Upper lobe of left lung (tissue), 6 donors: ENCODE measurements at regions not wholly inside any gene's neighbourhood (a gene's known extent, or its start where the extent isn't known, plus 50 kb on each side); places are given as distances from the start of the nearest gene placed in this dataset.

Source experiments
- ATAC-seq, 2 donors: fragments of 200-7000 bp; cut with Tn5 transposase; one replicate each; pipeline ENCODE4 v1.9.1; 2022; ENCODE audit warnings: mild to moderate bottlenecking in 2 of 2, moderate library complexity in 2 of 2; ENCODE audit not compliant: low FRiP score in 2 of 2
- DNase-seq, 2 donors: peaks; one replicate each; pipeline ENCODE4 v3.0.0-alpha.2; 2019 to 2020
- H3K27ac ChIP-seq, 4 donors: fragments of 200-600 bp; sonication (generic); one replicate each; pipeline ENCODE4 v1.5.1; 2016 to 2019
- H3K27me3 ChIP-seq, 4 donors: fragments of 200-600 bp; sonication (generic); one replicate each; pipeline ENCODE4 v1.5.1; 2017 to 2019
- H3K36me3 ChIP-seq, 4 donors: fragments of 200-600 bp; sonication (generic); one replicate each; pipeline ENCODE4 v1.5.1; 2016 to 2019
- H3K4me1 ChIP-seq, 4 donors: fragments of 200-600 bp; sonication (generic); one replicate each; pipeline ENCODE4 v1.5.1; 2018 to 2019
- H3K4me3 ChIP-seq, 4 donors: fragments of 200-600 bp; sonication (generic); one replicate each; pipeline ENCODE4 v1.5.1; 2017 to 2019; ENCODE audit warnings: mild to moderate bottlenecking in 2 of 4, moderate library complexity in 1 of 4
- H3K9me3 ChIP-seq, 4 donors: fragments of 200-600 bp; sonication (generic); one replicate each; pipeline ENCODE4 v1.5.1; 2018 to 2019
- CTCF ChIP-seq, 6 experiments: fragments of 450-650 bp in 4 of 6; fragments of 200-600 bp in 2 of 6; sonication (generic) in 2 of 6; IDR thresholded peaks; one replicate each; pipeline ENCODE4 v1.5.1; 2016 to 2019; ENCODE audit warnings: antibody characterized with exemption in 6 of 6
- EP300 ChIP-seq, 4 donors: sonication (generic); formaldehyde crosslinking; IDR thresholded peaks; one replicate each; pipeline ENCODE4 v1.5.1; 2017; ENCODE audit warnings: antibody characterized with exemption in 4 of 4, control low read depth in 2 of 4
- POLR2A ChIP-seq, 4 donors: fragments of 450-650 bp; IDR thresholded peaks; one replicate each; pipeline ENCODE4 v1.5.1; 2016 to 2017; ENCODE audit warnings: antibody characterized with exemption in 4 of 4, mild to moderate bottlenecking in 2 of 4
- POLR2AphosphoS5 ChIP-seq, 2 donors: sonication (generic); formaldehyde crosslinking; IDR thresholded peaks; one replicate each; pipeline ENCODE4 v1.5.1; 2017; ENCODE audit warnings: antibody characterized with exemption in 2 of 2
- WGBS, 2 donors: methylation state at CpG; one replicate each; pipeline ENCODE4 v1.1.5; 2017 to 2018; 5-methylcytosine and 5-hydroxymethylcytosine counted together
- donor health status: DM: no; HTN: no; CAD: no; lungs with moderate emphysema.
- donor health status: DM: no; HTN: yes; CAD: no; lungs with severe emphysema.

GRCh38 chr4:67380154-67380553, 165.1 kb downstream of the CENPC start:
- no peak for ATAC-seq
- H3K4me1 ChIP-seq: no peaks in the 10 kb centered on the region
- H3K36me3 ChIP-seq: no peaks in the 10 kb centered on the region
- no peaks in the 10 kb centered on the region for H3K27me3 ChIP-seq
- 85 to 92% methylated on average over 10 to 16 of the region's 16 CpGs for WGBS, 2 donors
- DNase-seq: peak in 1 of 2 donors; percentile 50
- no peak for TF ChIP-seq POLR2A (IDR thresholded peaks at IDR 0.05)
- TF ChIP-seq POLR2AphosphoS5 (IDR thresholded peaks at IDR 0.05): no peak
- no peak for TF ChIP-seq CTCF (IDR thresholded peaks at IDR 0.05)
- no peak for TF ChIP-seq EP300 (IDR thresholded peaks at IDR 0.05)
- H3K4me3 ChIP-seq: no peak overlapping the region
- H3K27ac ChIP-seq: no peak overlapping the region
- H3K9me3 ChIP-seq: peaks cover 0 to 3% (median 0%) of the 10 kb centered on the region in 4 donors

GRCh38 chr4:67375291-67375690, 170.0 kb downstream of the CENPC start:
- no peaks in the 10 kb centered on the region for H3K36me3 ChIP-seq
- WGBS, 2 donors: 82 to 84% methylated on average over 3 of the region's 3 CpGs
- ATAC-seq (no peak), DNase-seq (no peak)
- no peak overlapping the region for H3K27ac ChIP-seq
- H3K4me1 ChIP-seq: no peaks in the 10 kb centered on the region
- H3K27me3 ChIP-seq: no peaks in the 10 kb centered on the region
- H3K9me3 ChIP-seq: no peaks in the 10 kb centered on the region
- H3K4me3 ChIP-seq: no peak overlapping the region
- no peak for TF ChIP-seq POLR2AphosphoS5 (IDR thresholded peaks at IDR 0.05)
- TF ChIP-seq CTCF (IDR thresholded peaks at IDR 0.05): no peak
- no peak for TF ChIP-seq POLR2A (IDR thresholded peaks at IDR 0.05)
- TF ChIP-seq EP300 (IDR thresholded peaks at IDR 0.05): no peak

- WGBS, 2 donors: 57 to 82% methylated on average over 2 of the region's 2 CpGs
- Histone ChIP-seq H3K9me3 (no peaks in the 10 kb centered on the region), H3K27me3 (no peaks in the 10 kb centered on the region), H3K27ac (no peak overlapping the region), H3K4me1 (no peaks in the 10 kb centered on the region), H3K4me3 (no peak overlapping the region), H3K36me3 (no peaks in the 10 kb centered on the region)
- DNase-seq (no peak), ATAC-seq (no peak)
- TF ChIP-seq POLR2A (IDR thresholded peaks at IDR 0.05) (no peak), CTCF (IDR thresholded peaks at IDR 0.05) (no peak), EP300 (IDR thresholded peaks at IDR 0.05) (no peak), POLR2AphosphoS5 (IDR thresholded peaks at IDR 0.05) (no peak)
Observed at GRCh38 chr4:67371615-67372014, 173.7 kb downstream of the CENPC start.

GRCh38 chr4:67366311-67366861, 178.9 kb downstream of the CENPC start:
- 74 to 80% methylated on average over 3 of the region's 3 CpGs for WGBS, 2 donors
- TF ChIP-seq EP300 (IDR thresholded peaks at IDR 0.05) (no peak), POLR2AphosphoS5 (IDR thresholded peaks at IDR 0.05) (no peak), POLR2A (IDR thresholded peaks at IDR 0.05) (no peak), CTCF (IDR thresholded peaks at IDR 0.05) (no peak)
- DNase-seq: no peak

GRCh38 chr4:67365661-67366245, 179.6 kb downstream of the CENPC start:
- Histone ChIP-seq H3K4me1 (no peaks in the 10 kb centered on the region), H3K4me3 (no peak overlapping the region), H3K9me3 (peaks cover 0 to 6% (median 2%) of the 10 kb centered on the region in 4 donors), H3K27me3 (no peaks in the 10 kb centered on the region), H3K27ac (no peak overlapping the region), H3K36me3 (no peaks in the 10 kb centered on the region)
- WGBS, 2 donors: 77 to 89% methylated on average over 3 of the region's 3 CpGs
- no peak for ATAC-seq
- TF ChIP-seq POLR2AphosphoS5 (IDR thresholded peaks at IDR 0.05) (no peak), EP300 (IDR thresholded peaks at IDR 0.05) (no peak), POLR2A (IDR thresholded peaks at IDR 0.05) (no peak), CTCF (IDR thresholded peaks at IDR 0.05) (no peak)
- DNase-seq: no peak

More at GRCh38 chr4:67366311-67366861, 178.9 kb downstream of the CENPC start:
- Histone ChIP-seq H3K36me3 (no peaks in the 10 kb centered on the region), H3K27ac (no peak overlapping the region), H3K9me3 (peaks cover 0 to 5% (median 2%) of the 10 kb centered on the region in 4 donors), H3K4me1 (no peaks in the 10 kb centered on the region), H3K4me3 (no peak overlapping the region), H3K27me3 (no peaks in the 10 kb centered on the region)
- peak in 1 of 2 donors; percentile 70 for ATAC-seq
